Coronary artery (tissue), 2 donors: ENCODE measurements at regions not wholly inside any gene's neighbourhood (a gene's known extent, or its start where the extent isn't known, plus 50 kb on each side); places are given as distances from the start of the nearest gene placed in this dataset.

Source experiments
- DNase-seq: peaks from one replicate; pipeline ENCODE4 v3.0.0-alpha.2; 2017; ENCODE audit warnings: low spot score
- H3K27ac ChIP-seq, 2 donors: fragments of 200-600 bp; sonication (generic); one replicate each; pipeline ENCODE4 v1.5.1; 2016 to 2019
- H3K4me3 ChIP-seq: fragments of 200-600 bp; sonication (generic); 2 replicates; pipeline ENCODE4 v1.5.1; 2016; ENCODE audit warnings: mild to moderate bottlenecking, moderate library complexity
- TF ChIP-seq, protein P1 (sequence below): fragments of 200-600 bp; sonication (generic); IDR thresholded peaks from one replicate; pipeline ENCODE4 v1.5.1; 2019; ENCODE audit warnings: antibody characterized with exemption

DNA sequence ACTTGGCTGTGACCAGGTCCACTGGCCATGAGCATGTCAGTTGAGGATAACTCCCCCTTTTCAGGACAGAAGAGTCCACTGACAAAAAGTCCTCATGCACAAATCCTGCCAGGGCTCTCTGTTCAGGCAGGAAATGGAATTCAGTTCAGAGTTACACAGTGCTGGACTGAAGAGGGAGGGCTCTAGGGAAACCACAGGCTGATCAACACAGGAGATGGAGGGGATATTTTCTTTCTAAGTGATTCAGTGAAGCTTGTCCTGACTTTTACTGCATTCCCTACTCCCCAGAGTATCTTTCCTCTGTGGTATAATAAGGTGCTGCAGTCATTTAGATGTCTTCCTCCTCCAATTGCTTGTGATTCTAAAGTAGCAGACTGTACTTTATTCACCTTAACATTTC is 335.5 kb upstream of the IGFBP7 start:
- Histone ChIP-seq H3K4me3 (no peak overlapping the region), H3K27ac (no peak overlapping the region)
- TF ChIP-seq, protein P1, sequence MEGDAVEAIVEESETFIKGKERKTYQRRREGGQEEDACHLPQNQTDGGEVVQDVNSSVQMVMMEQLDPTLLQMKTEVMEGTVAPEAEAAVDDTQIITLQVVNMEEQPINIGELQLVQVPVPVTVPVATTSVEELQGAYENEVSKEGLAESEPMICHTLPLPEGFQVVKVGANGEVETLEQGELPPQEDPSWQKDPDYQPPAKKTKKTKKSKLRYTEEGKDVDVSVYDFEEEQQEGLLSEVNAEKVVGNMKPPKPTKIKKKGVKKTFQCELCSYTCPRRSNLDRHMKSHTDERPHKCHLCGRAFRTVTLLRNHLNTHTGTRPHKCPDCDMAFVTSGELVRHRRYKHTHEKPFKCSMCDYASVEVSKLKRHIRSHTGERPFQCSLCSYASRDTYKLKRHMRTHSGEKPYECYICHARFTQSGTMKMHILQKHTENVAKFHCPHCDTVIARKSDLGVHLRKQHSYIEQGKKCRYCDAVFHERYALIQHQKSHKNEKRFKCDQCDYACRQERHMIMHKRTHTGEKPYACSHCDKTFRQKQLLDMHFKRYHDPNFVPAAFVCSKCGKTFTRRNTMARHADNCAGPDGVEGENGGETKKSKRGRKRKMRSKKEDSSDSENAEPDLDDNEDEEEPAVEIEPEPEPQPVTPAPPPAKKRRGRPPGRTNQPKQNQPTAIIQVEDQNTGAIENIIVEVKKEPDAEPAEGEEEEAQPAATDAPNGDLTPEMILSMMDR: no peak
- no peak for DNase-seq

DNA sequence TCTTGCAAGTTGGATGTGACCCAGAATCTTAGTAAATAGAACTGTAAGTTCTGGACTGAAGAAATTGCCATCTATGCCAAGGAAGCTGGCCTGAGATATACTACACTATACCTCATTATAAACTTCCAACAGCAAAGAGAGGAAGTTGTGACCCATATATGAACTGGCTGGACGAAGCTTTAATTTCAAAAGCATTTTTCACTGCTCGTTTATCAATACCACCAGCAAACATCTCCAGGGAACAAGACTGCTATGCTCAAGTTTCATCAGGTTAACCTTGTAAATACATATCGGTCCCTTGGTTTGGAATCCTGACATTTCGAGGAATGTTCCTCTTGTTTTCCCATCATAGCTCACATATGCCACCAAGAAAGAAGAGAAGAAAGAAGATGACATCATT is 334.5 kb upstream of the IGFBP7 start:
- TF ChIP-seq, protein P1: no peak
- no peak overlapping the region for H3K27ac ChIP-seq
- no peak overlapping the region for H3K4me3 ChIP-seq
- no peak for DNase-seq

DNA sequence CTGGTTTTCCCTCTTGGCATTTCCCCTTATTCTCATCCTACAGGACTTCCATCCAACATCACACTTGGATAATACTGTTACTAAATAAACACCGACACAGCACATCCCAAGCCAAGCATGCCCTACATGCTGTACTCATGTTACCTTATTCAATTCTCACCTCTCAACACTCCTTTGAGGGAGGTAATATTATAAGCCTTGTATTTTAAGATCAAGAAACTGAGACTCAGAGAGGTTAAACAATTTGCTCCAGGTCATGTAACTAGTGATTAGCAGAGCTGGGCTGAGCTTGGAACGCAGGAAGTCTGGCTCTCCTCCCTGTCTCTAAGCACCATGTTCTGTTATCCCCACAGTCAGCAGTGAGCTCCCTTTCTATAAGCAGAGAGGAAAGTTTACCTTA is 333.6 kb upstream of the IGFBP7 start:
- TF ChIP-seq, protein P1: no peak
- DNase-seq: no peak
- Histone ChIP-seq H3K4me3 (no peak overlapping the region), H3K27ac (no peak overlapping the region)

DNA sequence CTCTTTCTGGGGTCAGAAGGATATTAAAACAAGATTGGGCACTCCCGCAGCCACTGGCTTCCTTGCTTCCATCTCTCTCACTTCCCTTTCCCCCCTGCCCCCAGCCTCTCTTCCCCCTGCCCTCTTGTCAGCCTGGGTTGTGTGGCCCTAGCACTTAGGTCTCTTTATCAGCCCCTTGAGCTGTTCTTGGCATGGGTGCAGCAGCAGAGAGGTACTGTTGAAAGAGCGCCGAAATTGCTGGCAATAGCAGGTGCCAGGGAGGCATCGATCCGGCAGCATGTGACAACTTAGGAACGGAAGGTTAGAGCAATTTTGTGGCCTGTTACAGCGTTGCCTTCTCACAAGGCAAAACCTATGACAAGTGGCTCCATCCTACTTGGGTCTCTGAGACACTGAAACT is 333.1 kb upstream of the IGFBP7 start:
- Histone ChIP-seq H3K4me3 (no peak overlapping the region), H3K27ac (no peak overlapping the region)
- TF ChIP-seq, protein P1: no peak
- DNase-seq: no peak

DNA sequence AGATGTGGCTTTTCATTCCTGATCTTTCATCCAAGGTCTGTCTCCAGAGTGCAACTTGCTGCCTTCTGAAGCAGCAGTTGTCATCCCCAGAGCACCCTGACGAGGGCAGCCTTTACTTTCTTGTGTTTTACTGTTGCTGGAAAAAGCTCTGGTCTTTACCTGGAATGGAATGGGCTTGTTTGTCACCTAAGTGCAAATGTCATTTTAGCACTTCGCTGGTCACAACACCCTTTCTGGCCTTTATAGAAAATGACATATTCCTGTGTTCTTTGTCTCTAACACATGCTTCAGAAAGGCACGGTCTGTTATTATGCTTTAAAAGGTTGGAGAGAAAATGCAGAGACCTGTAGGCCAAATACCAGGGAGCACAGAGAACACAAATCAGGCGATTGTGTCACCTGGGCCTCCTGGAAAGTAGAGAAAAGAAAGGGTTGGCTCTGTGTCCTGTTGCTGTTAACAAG is 332.7 kb upstream of the IGFBP7 start:
- TF ChIP-seq, protein P1: peak; percentile 66
- H3K4me3 ChIP-seq: no peak overlapping the region
- H3K27ac ChIP-seq: no peak overlapping the region
- no peak for DNase-seq

DNA sequence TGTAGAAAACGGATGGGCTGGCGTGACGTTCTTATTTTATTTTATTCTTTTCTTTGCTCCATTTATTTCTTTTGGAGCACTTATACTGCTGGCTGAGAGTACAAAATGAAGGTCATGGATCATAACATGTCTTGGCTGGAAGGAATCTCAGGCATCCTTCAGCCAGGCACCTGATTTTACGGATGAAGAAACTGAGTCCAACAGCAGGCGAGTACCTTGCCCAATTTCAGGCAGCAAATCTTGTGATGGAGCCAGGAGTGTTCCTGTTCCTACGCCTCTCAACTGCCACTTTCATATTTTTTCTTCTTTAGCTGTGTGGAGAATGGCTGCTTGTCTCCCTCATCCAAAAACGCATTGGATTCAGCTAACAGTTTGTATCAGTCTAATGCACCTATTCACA is 332.1 kb upstream of the IGFBP7 start:
- Histone ChIP-seq H3K27ac (no peak overlapping the region), H3K4me3 (no peak overlapping the region)
- no peak for DNase-seq
- TF ChIP-seq, protein P1: no peak

DNA sequence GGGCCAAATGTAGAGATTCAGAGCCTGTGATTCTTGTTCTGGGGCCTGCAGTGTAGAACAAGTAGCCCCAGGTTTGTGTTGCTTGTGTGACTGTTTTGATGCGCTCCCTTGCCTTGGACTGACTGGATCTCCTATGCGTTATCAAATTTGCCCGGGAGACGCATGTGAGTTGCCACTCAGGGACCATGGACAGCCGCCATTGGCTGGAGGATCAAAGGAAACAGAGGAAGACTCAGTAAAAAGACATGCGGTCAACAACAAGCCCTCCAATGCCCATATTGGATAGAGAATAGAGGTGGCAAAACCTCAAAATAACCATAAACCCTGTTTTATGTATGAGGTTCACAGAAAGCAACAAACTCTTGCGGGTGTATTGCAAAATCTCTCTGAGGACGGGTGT is 327.5 kb upstream of the IGFBP7 start:
- Histone ChIP-seq H3K4me3 (no peak overlapping the region), H3K27ac (no peak overlapping the region)
- no peak for DNase-seq
- TF ChIP-seq, protein P1: no peak
